ENCODE measurements at regions not wholly inside any gene's neighbourhood (a gene's known extent, or its start where the extent isn't known, plus 50 kb on each side); places are given as distances from the start of the nearest gene placed in this dataset.

DNA sequence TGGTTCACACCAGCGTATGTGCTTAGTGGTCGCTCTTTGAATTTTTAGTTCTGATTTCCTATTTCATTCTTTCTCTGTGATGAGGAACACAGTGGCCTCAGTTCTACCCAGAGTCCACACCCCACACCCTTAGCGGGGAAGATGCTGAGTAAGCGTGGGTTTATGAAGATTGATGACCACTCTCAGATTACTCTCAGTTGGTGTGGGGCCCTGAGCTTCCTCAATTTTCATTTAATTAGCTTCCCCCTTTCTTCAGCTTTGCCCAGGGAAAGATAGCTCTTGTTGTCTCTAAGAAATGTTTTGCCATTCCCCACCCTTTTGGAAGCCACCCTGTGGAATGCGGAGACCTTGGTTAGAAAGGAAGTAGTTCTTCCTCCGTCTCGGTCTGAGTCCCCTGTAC, 299.9 kb upstream of the PROX1 start:
- TF ChIP-seq FOXM1 (IDR thresholded peaks at IDR 0.05; ENCODE audit: borderline replicate concordance, low read depth): no peak
- TF ChIP-seq, protein P1, sequence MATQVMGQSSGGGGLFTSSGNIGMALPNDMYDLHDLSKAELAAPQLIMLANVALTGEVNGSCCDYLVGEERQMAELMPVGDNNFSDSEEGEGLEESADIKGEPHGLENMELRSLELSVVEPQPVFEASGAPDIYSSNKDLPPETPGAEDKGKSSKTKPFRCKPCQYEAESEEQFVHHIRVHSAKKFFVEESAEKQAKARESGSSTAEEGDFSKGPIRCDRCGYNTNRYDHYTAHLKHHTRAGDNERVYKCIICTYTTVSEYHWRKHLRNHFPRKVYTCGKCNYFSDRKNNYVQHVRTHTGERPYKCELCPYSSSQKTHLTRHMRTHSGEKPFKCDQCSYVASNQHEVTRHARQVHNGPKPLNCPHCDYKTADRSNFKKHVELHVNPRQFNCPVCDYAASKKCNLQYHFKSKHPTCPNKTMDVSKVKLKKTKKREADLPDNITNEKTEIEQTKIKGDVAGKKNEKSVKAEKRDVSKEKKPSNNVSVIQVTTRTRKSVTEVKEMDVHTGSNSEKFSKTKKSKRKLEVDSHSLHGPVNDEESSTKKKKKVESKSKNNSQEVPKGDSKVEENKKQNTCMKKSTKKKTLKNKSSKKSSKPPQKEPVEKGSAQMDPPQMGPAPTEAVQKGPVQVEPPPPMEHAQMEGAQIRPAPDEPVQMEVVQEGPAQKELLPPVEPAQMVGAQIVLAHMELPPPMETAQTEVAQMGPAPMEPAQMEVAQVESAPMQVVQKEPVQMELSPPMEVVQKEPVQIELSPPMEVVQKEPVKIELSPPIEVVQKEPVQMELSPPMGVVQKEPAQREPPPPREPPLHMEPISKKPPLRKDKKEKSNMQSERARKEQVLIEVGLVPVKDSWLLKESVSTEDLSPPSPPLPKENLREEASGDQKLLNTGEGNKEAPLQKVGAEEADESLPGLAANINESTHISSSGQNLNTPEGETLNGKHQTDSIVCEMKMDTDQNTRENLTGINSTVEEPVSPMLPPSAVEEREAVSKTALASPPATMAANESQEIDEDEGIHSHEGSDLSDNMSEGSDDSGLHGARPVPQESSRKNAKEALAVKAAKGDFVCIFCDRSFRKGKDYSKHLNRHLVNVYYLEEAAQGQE (IDR thresholded peaks at IDR 0.05; ENCODE audit: low read depth): no peak
- TF ChIP-seq, protein P2, sequence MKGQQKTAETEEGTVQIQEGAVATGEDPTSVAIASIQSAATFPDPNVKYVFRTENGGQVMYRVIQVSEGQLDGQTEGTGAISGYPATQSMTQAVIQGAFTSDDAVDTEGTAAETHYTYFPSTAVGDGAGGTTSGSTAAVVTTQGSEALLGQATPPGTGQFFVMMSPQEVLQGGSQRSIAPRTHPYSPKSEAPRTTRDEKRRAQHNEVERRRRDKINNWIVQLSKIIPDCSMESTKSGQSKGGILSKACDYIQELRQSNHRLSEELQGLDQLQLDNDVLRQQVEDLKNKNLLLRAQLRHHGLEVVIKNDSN (IDR thresholded peaks at IDR 0.05): no peak
- TF ChIP-seq YY1 (IDR thresholded peaks at IDR 0.05; ENCODE audit: low read depth): no peak
- TF ChIP-seq CREB1 (IDR thresholded peaks at IDR 0.05; ENCODE audit: low read depth): no peak
- TF ChIP-seq EGR1 (IDR thresholded peaks at IDR 0.05): no peak
- no peak for TF ChIP-seq EP300 (IDR thresholded peaks at IDR 0.05; ENCODE audit: borderline replicate concordance)
- no peak for TF ChIP-seq TCF12 (IDR thresholded peaks at IDR 0.05; ENCODE audit: low read depth)
- no peak for TF ChIP-seq ZBTB7A (IDR thresholded peaks at IDR 0.05; ENCODE audit: low read depth)
- TF ChIP-seq TEAD4 (IDR thresholded peaks at IDR 0.05): no peak
- TF ChIP-seq RAD21 (IDR thresholded peaks at IDR 0.05; ENCODE audit: low read depth): no peak

DNA sequence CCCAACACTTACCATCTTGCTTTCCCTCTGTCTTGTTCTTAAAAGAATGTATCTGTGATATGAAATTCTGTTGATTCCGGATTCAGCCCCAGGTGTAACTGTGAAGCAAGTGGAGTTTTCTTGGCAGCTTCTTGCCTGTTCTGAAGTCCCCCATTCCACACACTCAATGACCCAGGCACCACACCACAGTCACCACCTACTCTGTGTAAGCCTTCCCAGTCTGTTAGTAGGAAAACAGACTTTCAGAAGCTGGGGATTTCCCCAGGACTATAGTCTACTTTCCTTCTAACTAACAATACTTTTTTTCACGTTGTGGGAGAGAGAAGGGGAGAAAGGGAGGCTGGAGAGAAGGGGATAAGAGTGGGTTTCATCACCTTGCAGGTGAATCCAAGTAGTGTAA, 299.1 kb upstream of the PROX1 start:
- TF ChIP-seq YY1 (IDR thresholded peaks at IDR 0.05; ENCODE audit: low read depth) (no peak), TCF12 (IDR thresholded peaks at IDR 0.05; ENCODE audit: low read depth) (no peak), CREB1 (IDR thresholded peaks at IDR 0.05; ENCODE audit: low read depth) (no peak), ZBTB7A (IDR thresholded peaks at IDR 0.05; ENCODE audit: low read depth) (no peak), EP300 (IDR thresholded peaks at IDR 0.05; ENCODE audit: borderline replicate concordance) (no peak), EGR1 (IDR thresholded peaks at IDR 0.05) (no peak), RAD21 (IDR thresholded peaks at IDR 0.05; ENCODE audit: low read depth) (no peak), TEAD4 (IDR thresholded peaks at IDR 0.05) (no peak), CEBPB (IDR thresholded peaks at IDR 0.05) (no peak), TAF1 (IDR thresholded peaks at IDR 0.05; ENCODE audit: low read depth) (no peak), NFIC (IDR thresholded peaks at IDR 0.05) (no peak), FOXM1 (IDR thresholded peaks at IDR 0.05; ENCODE audit: borderline replicate concordance, low read depth) (no peak)
- TF ChIP-seq, protein P3, sequence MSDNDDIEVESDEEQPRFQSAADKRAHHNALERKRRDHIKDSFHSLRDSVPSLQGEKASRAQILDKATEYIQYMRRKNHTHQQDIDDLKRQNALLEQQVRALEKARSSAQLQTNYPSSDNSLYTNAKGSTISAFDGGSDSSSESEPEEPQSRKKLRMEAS (IDR thresholded peaks at IDR 0.05): no peak
- TF ChIP-seq, protein P1 (IDR thresholded peaks at IDR 0.05; ENCODE audit: low read depth): no peak
- TF ChIP-seq, protein P2 (IDR thresholded peaks at IDR 0.05): no peak

DNA sequence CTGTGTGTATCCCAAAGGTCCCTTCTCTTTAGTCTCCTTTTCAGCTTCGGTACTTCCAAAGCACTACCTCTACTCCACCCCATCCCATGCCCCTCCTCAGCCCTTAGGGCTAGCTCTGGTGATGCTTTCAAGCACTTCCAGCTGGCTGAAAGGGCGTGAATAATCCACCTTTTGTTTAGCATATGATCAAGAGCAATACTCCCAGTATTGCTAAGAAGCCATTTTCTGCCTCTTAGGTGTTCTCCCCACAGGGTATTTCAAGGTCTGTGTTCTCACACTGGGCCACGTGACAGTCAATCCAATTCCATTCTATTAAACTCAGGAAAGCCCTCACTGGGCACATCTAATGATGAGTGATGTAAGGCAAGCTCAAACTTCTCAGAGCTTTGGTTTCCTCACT, 298.5 kb upstream of the PROX1 start:
- TF ChIP-seq NFIC (IDR thresholded peaks at IDR 0.05): no peak
- TF ChIP-seq EGR1 (IDR thresholded peaks at IDR 0.05): no peak
- TF ChIP-seq, protein P3 (IDR thresholded peaks at IDR 0.05): no peak
- TF ChIP-seq YY1 (IDR thresholded peaks at IDR 0.05; ENCODE audit: low read depth): no peak
- TF ChIP-seq ZBTB7A (IDR thresholded peaks at IDR 0.05; ENCODE audit: low read depth): no peak

DNA sequence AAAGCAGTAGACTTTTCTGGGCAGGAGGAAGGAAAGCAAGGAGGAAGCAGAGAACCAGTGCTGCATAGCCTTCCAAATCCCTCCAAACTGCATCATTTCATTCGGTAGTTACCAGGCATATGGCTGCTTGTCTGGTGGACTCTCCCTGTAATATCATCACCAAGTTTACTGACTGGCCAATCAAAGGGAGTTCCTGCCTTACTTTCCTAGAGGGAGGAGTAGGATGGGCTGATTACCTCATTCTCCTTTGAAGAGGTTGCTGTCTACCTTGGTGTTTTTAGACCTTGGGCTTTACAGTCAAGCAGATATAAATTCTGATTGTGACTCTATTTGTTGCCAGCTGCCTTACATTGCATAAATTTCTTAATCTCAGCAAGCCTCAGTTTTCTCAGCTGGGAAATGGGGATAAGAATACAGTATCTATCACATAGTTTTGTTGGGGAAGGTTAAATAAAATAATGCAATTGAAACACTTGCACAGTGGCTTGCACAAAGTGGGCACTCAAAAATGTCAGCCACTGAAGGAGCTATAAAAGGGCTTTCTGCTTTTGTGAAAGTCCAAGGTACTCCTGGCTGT, 297.3 kb upstream of the PROX1 start:
- TF ChIP-seq TAF1 (IDR thresholded peaks at IDR 0.05; ENCODE audit: low read depth) (no peak), ZBTB7A (IDR thresholded peaks at IDR 0.05; ENCODE audit: low read depth) (no peak)

DNA sequence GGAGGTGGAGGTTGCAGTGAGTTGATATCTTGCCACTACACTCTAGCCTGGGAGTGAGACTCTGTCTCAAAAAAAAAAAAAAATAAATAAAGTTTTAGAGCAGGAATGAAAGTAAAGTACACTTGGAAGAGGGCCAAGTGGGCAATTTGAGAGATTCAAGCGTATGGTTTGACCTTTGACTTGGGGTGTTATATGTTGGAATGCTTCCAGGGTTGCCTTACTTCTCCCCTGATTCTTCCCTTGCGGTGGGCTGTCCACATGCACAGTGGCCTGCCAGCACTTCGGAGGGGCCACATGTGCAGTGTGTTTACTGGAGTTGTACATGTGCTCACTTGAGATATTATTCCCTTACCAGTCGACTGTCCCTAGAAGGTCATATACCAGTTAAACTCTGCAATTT, 295.5 kb upstream of the PROX1 start:
- no peak for TF ChIP-seq ZBTB7A (IDR thresholded peaks at IDR 0.05; ENCODE audit: low read depth)
- TF ChIP-seq, protein P1 (IDR thresholded peaks at IDR 0.05; ENCODE audit: low read depth): no peak
- TF ChIP-seq, protein P3 (IDR thresholded peaks at IDR 0.05): no peak
- no peak for TF ChIP-seq NFIC (IDR thresholded peaks at IDR 0.05)
- TF ChIP-seq TCF12 (IDR thresholded peaks at IDR 0.05; ENCODE audit: low read depth): no peak
- no peak for TF ChIP-seq FOXM1 (IDR thresholded peaks at IDR 0.05; ENCODE audit: borderline replicate concordance, low read depth)
- no peak for TF ChIP-seq RAD21 (IDR thresholded peaks at IDR 0.05; ENCODE audit: low read depth)
- TF ChIP-seq TAF1 (IDR thresholded peaks at IDR 0.05; ENCODE audit: low read depth): no peak

Measured in Ishikawa (cell line).